Breast epithelium (tissue), 3 donors: ENCODE measurements at regions not wholly inside any gene's neighbourhood (a gene's known extent, or its start where the extent isn't known, plus 50 kb on each side); places are given as distances from the start of the nearest gene placed in this dataset.

ENCODE experiments used
- POLR2A ChIP-seq: fragments of 450-650 bp; IDR thresholded peaks from one replicate; pipeline ENCODE4 v1.6.1; 2016; ENCODE audit warnings: antibody characterized with exemption, mild to moderate bottlenecking, moderate library complexity
- TF ChIP-seq, protein P1 (sequence below), 3 donors: fragments of 450-650 bp; IDR thresholded peaks; one replicate each; pipeline ENCODE4 v1.5.1; 2016 to 2017; ENCODE audit warnings: antibody characterized with exemption in 3 of 3, mild to moderate bottlenecking in 3 of 3, moderate library complexity in 3 of 3

DNA sequence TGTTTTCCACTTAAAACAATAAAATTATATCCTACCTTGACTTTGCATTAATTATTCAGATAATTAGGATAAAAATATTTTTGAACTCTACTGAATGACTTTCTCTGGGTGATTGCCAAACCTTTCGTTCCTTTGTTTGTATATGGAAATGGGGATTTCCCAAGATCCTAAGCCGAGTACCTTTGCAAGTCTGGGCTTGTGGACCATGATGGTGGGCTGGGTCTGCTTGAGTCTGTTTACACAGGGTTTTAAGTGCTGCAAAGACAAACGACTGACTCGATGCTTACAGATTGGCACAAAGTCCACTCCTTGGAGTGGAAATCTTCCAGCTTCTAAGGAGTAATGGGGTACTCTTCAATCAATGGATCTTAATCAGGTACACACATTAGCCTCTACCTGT is 659.5 kb downstream of the TSN start:
- no peak for TF ChIP-seq POLR2A
- TF ChIP-seq, protein P1, sequence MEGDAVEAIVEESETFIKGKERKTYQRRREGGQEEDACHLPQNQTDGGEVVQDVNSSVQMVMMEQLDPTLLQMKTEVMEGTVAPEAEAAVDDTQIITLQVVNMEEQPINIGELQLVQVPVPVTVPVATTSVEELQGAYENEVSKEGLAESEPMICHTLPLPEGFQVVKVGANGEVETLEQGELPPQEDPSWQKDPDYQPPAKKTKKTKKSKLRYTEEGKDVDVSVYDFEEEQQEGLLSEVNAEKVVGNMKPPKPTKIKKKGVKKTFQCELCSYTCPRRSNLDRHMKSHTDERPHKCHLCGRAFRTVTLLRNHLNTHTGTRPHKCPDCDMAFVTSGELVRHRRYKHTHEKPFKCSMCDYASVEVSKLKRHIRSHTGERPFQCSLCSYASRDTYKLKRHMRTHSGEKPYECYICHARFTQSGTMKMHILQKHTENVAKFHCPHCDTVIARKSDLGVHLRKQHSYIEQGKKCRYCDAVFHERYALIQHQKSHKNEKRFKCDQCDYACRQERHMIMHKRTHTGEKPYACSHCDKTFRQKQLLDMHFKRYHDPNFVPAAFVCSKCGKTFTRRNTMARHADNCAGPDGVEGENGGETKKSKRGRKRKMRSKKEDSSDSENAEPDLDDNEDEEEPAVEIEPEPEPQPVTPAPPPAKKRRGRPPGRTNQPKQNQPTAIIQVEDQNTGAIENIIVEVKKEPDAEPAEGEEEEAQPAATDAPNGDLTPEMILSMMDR (IDR thresholded peaks at IDR 0.05) = no peak
